Ishikawa (cell line): ENCODE measurements at regions not wholly inside any gene's neighbourhood (a gene's known extent, or its start where the extent isn't known, plus 50 kb on each side); places are given as distances from the start of the nearest gene placed in this dataset.

Source experiments
- CEBPB ChIP-seq: IDR thresholded peaks from 2 replicates; pipeline ENCODE4 v1.6.1; 2012
- CREB1 ChIP-seq: IDR thresholded peaks from 2 replicates; pipeline ENCODE4 v1.6.1; 2012; ENCODE audit warnings: low read depth
- EGR1 ChIP-seq: IDR thresholded peaks from 2 replicates; pipeline ENCODE4 v1.6.1; 2012
- EP300 ChIP-seq: IDR thresholded peaks from 2 replicates; pipeline ENCODE4 v1.6.1; 2012; ENCODE audit warnings: borderline replicate concordance
- FOXM1 ChIP-seq: IDR thresholded peaks from 2 replicates; pipeline ENCODE4 v1.6.1; 2012; ENCODE audit warnings: low read depth, borderline replicate concordance
- NFIC ChIP-seq: IDR thresholded peaks from 2 replicates; pipeline ENCODE4 v1.6.1; 2012
- RAD21 ChIP-seq: IDR thresholded peaks from 2 replicates; pipeline ENCODE4 v1.6.1; 2012; ENCODE audit warnings: low read depth
- TAF1 ChIP-seq: IDR thresholded peaks from 2 replicates; pipeline ENCODE4 v1.6.1; 2012; ENCODE audit warnings: low read depth, mild to moderate bottlenecking
- TCF12 ChIP-seq: IDR thresholded peaks from 2 replicates; pipeline ENCODE4 v1.6.1; 2012; ENCODE audit warnings: low read depth
- TEAD4 ChIP-seq: IDR thresholded peaks from 2 replicates; pipeline ENCODE4 v1.6.1; 2012
- YY1 ChIP-seq: IDR thresholded peaks from 2 replicates; pipeline ENCODE4 v1.6.1; 2012; ENCODE audit warnings: low read depth
- ZBTB7A ChIP-seq: IDR thresholded peaks from 2 replicates; pipeline ENCODE4 v1.6.1; 2012; ENCODE audit warnings: low read depth
- TF ChIP-seq, protein P1 (sequence below): IDR thresholded peaks from 2 replicates; pipeline ENCODE4 v1.6.1; 2012
- TF ChIP-seq, protein P2 (sequence below): IDR thresholded peaks from 2 replicates; pipeline ENCODE4 v1.6.1; 2012; ENCODE audit warnings: low read depth, mild to moderate bottlenecking
- TF ChIP-seq, protein P3 (sequence below): IDR thresholded peaks from 2 replicates; pipeline ENCODE4 v1.6.1; 2012

DNA sequence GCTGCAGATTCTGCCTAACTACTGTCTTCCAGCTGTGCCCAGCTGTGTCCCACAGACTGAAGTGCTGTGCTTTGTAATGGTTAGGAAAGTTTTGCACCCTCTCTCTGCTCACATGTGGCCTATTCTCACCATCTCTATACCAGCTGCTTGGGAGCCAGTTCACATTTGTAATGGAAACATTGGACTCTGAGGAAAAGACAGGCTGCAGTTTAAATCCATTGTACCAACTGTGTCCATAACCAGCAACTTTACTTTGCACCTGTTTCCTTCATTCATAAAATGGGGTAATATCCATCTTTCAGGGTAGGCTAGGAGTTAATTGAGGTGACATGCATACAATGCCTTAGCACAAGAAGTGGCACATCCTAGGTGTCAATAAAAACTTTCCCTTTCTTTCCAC is 344.0 kb downstream of the TNS1 start:
- TF ChIP-seq NFIC, result no peak
- TF ChIP-seq FOXM1, result no peak
- no peak for TF ChIP-seq RAD21
- no peak for TF ChIP-seq CEBPB
- TF ChIP-seq TCF12, result no peak
- no peak for TF ChIP-seq ZBTB7A
- TF ChIP-seq CREB1, result no peak
- TF ChIP-seq TEAD4, result no peak
- no peak for TF ChIP-seq EP300
- no peak for TF ChIP-seq EGR1
- TF ChIP-seq, protein P1, sequence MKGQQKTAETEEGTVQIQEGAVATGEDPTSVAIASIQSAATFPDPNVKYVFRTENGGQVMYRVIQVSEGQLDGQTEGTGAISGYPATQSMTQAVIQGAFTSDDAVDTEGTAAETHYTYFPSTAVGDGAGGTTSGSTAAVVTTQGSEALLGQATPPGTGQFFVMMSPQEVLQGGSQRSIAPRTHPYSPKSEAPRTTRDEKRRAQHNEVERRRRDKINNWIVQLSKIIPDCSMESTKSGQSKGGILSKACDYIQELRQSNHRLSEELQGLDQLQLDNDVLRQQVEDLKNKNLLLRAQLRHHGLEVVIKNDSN, result no peak
- TF ChIP-seq, protein P2, sequence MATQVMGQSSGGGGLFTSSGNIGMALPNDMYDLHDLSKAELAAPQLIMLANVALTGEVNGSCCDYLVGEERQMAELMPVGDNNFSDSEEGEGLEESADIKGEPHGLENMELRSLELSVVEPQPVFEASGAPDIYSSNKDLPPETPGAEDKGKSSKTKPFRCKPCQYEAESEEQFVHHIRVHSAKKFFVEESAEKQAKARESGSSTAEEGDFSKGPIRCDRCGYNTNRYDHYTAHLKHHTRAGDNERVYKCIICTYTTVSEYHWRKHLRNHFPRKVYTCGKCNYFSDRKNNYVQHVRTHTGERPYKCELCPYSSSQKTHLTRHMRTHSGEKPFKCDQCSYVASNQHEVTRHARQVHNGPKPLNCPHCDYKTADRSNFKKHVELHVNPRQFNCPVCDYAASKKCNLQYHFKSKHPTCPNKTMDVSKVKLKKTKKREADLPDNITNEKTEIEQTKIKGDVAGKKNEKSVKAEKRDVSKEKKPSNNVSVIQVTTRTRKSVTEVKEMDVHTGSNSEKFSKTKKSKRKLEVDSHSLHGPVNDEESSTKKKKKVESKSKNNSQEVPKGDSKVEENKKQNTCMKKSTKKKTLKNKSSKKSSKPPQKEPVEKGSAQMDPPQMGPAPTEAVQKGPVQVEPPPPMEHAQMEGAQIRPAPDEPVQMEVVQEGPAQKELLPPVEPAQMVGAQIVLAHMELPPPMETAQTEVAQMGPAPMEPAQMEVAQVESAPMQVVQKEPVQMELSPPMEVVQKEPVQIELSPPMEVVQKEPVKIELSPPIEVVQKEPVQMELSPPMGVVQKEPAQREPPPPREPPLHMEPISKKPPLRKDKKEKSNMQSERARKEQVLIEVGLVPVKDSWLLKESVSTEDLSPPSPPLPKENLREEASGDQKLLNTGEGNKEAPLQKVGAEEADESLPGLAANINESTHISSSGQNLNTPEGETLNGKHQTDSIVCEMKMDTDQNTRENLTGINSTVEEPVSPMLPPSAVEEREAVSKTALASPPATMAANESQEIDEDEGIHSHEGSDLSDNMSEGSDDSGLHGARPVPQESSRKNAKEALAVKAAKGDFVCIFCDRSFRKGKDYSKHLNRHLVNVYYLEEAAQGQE, result no peak
- TF ChIP-seq, protein P3, sequence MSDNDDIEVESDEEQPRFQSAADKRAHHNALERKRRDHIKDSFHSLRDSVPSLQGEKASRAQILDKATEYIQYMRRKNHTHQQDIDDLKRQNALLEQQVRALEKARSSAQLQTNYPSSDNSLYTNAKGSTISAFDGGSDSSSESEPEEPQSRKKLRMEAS, result no peak
- no peak for TF ChIP-seq YY1
- TF ChIP-seq TAF1, result no peak

DNA sequence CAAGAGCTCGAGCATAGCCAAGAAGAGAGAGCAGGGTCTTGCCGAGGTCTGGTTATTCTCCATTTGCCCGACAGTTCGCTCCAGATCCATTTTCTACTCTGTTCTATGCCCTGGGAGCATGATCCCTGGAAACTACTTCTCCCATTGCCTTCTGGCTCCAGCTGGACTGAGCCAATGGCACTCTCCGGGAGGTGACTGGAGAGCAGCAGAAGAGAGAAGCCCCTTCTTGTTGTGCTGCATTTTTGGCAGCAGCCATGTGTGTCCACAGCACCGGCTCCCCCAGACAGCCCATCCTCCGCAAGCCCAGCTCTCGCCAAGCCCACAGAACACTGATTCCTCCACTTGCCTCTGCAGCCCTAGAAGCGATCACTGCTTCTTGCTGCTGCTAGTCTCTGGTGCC is 345.5 kb downstream of the TNS1 start:
- TF ChIP-seq CEBPB, result no peak
- TF ChIP-seq, protein P1, result no peak
- no peak for TF ChIP-seq EP300
- no peak for TF ChIP-seq CREB1
- TF ChIP-seq, protein P2, result no peak
- TF ChIP-seq EGR1, result no peak
- TF ChIP-seq NFIC, result no peak
- TF ChIP-seq, protein P3, result no peak

DNA sequence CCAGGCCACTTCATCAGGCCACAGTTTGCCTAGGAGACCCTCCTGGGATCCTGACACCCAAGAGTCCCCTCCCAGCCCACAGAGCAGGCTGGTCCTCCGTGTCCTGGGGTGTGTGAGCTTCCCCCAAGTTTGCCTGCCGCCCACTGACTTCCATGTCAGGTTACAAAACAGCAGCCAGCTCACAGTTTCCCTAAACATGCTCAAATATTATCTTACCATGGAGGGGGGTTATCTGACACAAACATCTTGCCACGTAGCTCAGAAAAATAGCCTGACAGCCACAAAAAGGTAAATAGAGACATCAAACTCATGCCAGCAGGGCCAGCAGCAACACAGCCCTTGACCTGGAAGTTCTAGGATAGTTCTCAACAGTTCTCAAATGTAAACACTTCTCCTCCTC is 346.5 kb downstream of the TNS1 start:
- TF ChIP-seq CREB1 (no peak), ZBTB7A (no peak), TAF1 (no peak), EGR1 (no peak), CEBPB (no peak), RAD21 (no peak)
- TF ChIP-seq, protein P3, result no peak
- TF ChIP-seq, protein P2, result no peak
- TF ChIP-seq, protein P1, result no peak

DNA sequence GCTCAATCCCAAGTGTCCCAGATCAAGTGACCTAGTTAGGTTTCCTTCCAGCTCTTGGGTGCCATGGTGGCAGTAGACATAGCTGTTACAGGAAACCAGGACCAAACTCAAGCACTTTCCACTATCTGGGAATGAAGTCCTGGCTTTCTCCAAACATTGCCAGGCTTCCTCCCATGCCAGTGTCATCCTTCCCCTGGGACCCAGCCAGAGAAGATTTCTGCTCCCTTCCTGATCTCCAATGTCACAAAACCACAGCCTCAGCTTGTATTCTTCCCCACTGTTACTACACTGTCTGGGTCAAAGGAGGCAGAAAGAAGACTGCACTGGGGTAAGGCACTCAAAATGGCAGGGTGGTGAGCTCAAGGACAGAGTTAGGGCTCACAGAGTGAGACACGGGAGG is 347.1 kb downstream of the TNS1 start:
- no peak for TF ChIP-seq ZBTB7A
- no peak for TF ChIP-seq NFIC
- TF ChIP-seq TEAD4, result no peak
- no peak for TF ChIP-seq CEBPB
- no peak for TF ChIP-seq EP300
- TF ChIP-seq, protein P1, result no peak
- TF ChIP-seq, protein P3, result no peak
- no peak for TF ChIP-seq YY1
- TF ChIP-seq TAF1, result no peak
- TF ChIP-seq CREB1, result no peak
- no peak for TF ChIP-seq TCF12
- TF ChIP-seq, protein P2, result no peak
- no peak for TF ChIP-seq EGR1
- no peak for TF ChIP-seq FOXM1
- no peak for TF ChIP-seq RAD21
